Pulmonary artery endothelial cell (primary cell): ENCODE measurements at regions not wholly inside any gene's neighbourhood (a gene's known extent, or its start where the extent isn't known, plus 50 kb on each side); places are given as distances from the start of the nearest gene placed in this dataset.

ENCODE experiments used
- DNase-seq: peaks from one replicate; pipeline ENCODE4 v3.0.0-alpha.2; 2011; ENCODE audit warnings: low read depth, low spot score

DNA sequence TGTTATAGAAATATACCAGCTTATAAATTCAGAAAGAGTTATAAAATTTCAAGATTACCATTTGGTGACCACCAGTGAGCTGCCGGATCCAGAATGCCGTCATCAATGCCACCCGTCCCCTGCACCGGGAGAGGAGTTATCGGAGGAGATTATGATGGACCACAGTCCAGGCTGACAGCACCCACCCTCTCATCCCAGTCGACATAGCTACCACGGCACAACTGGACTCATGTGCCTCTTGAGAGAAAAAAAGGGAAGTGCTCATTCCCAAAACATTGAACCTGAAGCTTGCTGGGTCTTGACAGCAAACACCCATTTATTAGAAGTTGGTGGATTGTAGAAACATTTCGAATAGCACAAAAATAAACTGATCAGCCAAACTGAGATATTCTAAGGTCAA, 1331.5 kb downstream of the TBC1D22A start:
- no peak for DNase-seq

DNA sequence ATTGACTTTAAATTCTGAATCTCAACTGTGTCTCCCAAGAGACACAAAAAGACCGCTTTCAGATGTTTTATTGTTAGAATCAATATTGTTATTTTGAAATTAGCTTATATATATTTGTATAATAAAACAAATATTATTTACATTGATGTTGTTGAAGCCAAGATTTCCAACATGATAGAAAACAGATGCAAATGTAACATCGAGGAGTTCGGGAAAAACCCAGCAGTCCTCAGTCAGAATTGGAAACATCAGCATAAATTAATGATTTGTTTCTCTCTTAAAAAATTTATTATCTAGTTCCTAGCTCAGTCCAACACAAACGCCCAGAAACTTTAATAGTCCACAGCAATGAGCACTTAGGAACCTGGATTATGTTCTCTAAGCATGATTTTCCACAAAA, 1330.4 kb downstream of the TBC1D22A start:
- DNase-seq: no peak

GRCh38 chr22:48091656-48092223, 1329.3 kb downstream of the TBC1D22A start:
- no peak for DNase-seq

DNA sequence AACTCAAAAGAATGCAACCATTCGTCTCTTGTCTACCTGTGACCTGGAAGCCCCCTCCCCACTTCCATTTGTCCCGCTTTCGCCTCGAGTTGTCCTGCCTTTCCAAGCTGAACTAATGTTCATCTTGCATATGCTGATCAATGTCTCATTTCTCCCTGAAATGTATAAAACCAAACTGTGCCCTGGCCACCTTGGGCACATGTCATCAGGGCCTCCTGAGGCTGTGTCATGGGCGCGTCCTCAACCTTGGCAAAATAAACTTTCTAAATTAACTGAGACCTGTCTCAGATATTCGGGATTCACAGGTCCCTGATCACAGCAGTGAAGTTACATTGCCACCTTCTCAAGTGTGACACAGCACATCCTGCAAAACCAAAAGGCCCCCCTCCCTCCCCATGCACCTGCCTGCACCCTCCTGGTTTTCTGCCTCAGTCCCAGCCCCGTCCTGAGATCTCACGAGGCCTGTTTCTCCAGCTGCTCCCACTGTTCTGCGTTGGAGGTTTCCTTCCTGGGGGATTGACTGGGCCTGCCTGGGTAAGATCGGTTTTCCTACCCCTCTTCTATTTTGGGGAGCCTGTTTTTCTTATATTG, 1328.7 kb downstream of the TBC1D22A start:
- no peak for DNase-seq

DNA sequence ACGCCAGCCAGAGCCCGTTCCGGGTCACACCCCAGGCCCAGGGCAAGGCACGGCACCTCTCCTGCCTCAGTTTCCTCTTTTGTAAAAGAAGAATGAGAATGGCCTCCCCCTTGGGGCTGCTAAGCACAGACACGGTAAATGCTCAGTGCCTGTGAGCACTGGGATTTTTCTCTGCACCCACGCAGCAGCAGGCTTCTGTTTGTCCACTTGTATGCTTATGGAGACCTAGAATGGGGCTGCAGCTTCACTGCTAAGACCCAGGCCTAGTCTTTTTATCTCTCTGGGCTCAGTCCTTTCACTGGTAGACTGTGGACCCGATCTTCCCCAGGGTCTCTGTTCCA, 1327.9 kb downstream of the TBC1D22A start:
- no peak for DNase-seq

GRCh38 chr22:48089601-48090331, 1327.3 kb downstream of the TBC1D22A start:
- DNase-seq: no peak

DNA sequence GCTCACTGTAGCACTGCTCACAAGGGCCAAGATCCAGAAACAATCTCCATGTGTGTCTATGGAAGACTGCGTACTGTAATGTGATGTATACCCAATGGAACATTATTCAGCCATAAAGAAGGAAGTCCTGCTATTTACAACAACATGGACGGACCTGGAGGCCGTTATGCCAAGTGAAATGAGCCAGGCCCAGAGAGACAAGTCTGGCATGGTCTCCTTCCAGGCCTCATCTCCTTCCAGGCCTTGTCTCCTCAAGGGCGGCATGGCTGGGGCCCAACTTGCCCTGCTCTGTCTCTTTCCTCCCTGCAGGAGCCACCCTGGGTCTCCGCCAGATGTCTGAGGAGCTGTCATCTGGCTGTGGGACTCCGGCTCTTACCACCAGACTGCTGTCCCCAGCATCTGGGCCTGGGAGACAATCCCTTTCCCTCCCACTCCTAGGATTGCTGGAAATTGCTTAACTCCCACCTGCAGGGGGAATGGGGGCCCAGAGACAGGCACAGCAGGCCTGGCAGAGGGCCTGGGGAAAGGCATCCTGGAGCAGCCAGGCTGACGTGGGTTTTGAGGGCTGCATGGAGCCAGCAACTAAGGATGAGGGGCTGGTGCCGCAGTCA, 1326.6 kb downstream of the TBC1D22A start:
- DNase-seq: no peak

DNA sequence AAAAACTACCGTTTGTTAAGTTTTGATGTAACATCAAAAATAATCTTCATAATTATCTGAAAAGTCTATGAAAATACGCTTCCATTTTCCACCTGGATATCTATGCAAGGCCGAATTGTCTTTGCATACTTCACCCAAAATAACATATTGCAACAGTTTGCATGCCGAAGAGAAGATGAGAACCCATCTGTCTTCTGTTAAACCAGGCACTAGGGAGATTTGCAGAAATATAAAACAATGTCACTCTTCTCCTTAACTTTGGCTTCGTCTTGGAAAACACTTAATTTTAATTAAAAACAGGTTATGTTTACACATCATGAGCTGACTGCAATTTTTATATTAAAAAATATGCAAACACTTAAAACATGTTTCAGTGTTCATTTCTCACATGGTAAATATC, 1325.8 kb downstream of the TBC1D22A start:
- no peak for DNase-seq

DNA sequence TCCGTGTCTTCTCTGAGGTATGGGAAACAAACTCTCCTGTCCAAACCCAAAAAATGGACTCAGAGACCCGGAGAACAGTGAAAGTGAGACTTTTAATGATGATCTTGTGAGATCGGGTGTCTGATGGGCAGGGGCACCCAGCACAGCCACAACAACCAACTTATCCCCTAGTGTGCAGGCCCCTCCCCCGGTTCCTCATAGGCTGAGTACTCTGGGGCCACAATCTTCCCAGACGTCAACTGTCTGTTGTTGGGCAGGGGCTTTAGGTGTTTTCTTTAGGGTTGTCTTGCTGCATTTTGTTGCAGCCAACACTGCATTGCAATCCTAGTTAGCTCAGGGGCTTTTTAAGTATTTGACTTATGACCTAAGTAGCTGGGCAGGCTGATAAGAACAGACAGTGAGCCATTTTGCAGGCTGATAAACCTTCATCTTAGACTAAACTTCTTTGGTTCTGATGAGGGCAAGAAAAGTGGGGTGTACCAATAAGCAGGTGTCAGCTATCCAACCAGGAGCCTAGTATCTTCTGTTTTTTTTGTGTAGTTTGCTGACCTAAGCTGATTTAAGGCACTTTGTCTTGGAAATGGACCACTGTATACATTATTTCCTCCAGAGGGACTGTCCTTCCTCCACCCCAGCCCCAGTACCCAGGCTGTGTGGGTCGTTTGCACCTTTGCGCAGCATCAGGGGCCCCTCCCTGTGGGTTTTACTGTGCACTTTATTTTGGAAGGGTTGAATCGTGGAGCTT, 1323.6 kb downstream of the TBC1D22A start:
- DNase-seq: no peak

DNA sequence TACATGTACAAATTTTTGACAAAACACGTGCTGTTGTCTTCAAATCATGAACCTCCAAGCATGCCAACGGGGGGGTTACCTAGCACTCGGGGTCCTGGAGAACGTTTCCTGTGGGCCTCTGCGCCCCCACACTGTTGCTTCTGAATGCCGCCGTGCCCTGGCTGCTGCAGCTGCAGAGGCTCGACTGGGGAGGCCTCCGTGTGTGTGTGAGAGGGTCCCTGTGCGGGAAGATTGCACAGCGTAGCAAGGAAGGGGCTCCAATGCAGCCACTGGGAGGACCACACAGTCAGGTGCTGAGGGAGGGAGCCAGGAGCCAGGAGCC, 1322.2 kb downstream of the TBC1D22A start:
- no peak for DNase-seq

DNA sequence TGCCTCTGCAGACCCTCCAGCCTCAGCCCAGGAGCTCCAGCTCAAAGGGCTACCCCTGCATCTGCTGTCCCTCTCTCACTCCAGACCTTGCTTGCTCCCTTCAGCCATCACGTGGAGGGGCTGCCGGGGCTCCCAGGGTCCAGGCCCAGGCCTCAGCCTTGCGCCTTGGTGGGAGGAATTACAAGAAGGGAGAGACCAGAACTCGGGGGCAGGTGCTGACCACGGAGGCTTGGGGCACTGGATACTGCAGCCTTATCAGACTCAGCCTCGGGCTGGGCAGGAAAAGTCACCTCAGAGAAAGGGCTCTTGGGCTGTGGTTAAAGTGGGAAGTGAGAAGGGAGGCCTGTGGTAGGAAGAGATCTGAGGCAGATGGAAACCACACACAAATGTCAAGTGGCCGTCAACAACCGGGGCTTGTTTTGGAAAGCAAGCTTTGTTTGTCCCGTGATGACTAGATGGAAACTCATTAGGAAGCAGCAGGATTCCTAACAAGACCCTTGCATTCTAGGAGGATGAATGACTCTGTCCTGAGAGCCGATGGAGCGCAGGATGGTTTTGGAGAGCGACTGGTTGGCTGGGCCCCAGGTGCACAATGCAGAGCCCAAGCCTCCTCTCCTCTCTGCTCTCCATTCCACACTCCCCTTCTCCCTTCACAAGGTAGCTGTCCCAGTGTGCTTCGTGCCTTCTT, 1321.7 kb downstream of the TBC1D22A start:
- DNase-seq: no peak

GRCh38 chr22:48083502-48083901, 1321.1 kb downstream of the TBC1D22A start:
- DNase-seq: no peak

DNA sequence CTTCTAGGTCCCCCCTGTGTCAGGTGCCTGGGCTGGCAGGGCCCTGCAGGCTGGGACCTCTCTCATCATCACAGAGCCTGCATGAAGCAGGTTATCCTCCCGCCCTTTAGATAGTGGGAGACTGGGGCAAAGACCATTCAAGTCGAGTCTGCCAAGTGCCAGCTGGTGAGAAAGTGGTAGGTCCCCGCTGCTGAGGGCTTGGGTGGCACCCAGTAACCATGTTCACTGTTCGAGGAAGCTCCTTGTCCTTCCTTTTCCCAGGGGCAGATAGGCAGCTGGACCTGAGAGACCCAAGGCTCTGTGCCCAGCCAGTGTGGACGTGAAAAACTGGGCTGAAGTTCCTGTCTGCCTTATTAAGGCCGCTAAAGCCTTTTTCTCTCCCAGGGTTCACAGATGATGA, 1319.8 kb downstream of the TBC1D22A start:
- DNase-seq: no peak

- DNase-seq: no peak
These were observed 1318.8 kb downstream of the TBC1D22A start for GRCh38 chr22:48081281-48081680.

DNA sequence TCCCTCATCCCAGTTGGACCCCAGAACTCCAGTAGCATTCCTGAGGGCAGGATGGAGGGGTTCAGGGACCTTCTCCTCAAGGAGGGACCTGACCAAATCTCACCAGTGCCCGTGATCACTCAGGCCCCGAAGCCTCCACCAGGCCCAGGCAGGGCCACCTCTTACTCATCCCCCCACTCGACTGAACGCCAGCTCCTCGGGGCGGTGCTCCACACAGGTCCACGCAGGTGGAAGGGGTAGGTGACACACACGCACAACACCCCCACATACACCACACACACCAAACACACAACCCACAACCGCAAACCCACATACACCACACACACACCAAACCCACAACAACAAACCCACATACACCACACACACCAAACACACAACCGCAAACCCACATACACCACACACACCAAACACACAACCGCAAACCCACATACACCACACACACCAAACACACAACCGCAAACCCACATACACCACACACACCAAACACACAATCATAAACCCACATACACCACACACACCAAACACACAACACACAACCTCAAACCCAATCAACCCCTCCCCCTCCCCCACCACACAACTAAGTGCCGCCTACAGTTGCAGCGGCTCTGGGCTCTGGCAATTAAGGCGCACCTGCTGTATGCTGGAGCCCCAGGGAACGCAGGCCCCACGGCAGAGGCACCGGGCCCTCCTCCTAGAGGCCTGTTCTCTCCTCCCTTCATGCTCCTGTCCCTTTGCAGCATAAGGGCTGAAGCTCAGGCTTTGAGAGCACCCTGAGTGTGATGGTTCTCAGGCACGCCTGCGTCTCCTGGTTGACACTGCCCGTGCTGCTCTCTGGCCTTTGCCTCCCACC, 1318.1 kb downstream of the TBC1D22A start:
- no peak for DNase-seq

DNA sequence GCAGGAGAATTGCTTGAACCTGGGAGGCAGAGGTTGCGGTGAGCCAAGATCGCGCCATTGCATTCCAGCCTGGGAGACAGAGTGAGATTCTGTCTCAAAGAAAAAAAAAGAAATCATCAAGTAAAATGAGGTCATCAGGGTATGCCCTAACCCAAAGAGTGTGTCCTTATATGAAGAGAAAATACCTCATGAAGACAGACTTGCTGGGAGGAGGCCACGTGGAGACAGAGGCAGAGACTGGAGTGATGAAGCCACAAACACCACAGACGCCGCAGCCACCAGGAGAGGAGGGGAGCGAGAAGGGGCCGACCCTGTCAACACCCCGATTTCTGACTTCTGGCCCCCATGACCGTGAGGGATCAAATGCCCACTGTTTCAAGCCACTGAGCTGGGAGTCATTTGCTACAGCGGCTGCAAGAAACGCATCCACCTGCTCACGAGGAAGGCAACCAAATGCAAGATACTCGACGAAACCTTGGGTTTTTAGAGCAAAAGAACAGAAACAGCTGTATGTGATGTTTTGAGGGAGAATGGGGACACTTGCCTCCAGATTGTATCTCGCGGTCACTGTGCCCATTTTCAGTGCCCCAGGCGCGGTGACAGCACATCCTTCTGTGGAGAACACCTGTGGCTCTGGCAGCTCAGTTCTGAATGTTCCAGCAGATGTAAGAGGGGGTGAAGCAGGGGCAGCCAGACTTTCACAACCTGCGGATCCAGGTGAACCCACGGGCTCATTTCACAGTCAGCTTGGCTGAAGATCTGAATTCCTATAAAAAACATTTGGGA, 1317.2 kb downstream of the TBC1D22A start:
- no peak for DNase-seq

- no peak for DNase-seq
These were observed 1316.4 kb downstream of the TBC1D22A start for GRCh38 chr22:48078825-48079224.

DNA sequence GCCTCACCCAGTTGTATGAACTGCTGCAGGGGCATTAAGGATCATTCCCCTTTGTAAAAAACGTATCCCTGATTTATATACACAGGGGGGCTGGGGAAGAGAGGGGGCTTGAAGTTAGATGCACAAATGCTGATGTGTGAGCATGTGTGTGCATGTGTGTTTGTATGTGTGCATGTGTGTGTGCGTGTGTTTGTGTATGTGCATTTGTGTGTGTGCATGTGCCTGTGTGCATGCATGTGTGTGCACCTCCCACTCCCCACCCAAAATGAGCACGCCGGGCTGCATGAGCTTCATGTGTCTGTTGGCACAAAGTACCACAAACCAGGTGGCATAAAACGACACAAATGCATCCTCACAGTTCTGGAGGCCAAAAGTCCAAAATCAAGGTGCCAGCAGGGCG, 1315.2 kb downstream of the TBC1D22A start:
- DNase-seq: no peak

DNA sequence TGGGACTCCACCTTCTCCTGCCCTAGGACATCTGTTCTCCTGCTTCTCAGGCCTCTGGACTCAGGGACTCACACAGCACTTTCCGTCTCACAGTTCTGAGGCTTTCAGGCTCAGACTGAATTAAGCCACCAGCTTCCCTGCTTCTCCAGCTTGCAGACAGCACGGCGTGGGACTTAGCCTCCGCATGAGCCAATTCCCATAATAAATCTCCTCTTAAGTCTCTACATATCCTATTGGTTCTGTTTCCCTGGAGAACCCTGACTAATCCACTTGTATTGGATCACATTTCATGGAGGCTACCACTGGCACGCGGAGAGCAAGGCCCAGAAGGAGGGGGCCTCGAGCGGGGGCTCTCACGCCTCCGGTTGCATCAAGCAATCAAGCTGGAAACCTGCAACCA, 1313.6 kb downstream of the TBC1D22A start:
- DNase-seq: no peak

- no peak for DNase-seq
These were observed 1313.2 kb downstream of the TBC1D22A start for GRCh38 chr22:48075604-48076003.
